K562 (cell line): ENCODE measurements at regions not wholly inside any gene's neighbourhood (a gene's known extent, or its start where the extent isn't known, plus 50 kb on each side); places are given as distances from the start of the nearest gene placed in this dataset.

ENCODE experiments used
- BACH1 ChIP-seq: fragments of 200-800 bp; sonication (Bioruptor generic); IDR thresholded peaks from 2 replicates; pipeline ENCODE4 v1.6.1; 2016; ENCODE audit warnings: missing genetic modification characterization, missing compliant biosample characterization
- CEBPB ChIP-seq: fragments of 450-650 bp; IDR thresholded peaks from 2 replicates; pipeline ENCODE4 v1.6.1; 2016; ENCODE audit warnings: missing genetic modification characterization, missing compliant biosample characterization
- CREB1 ChIP-seq, 2 experiments: sonication (generic) in 1 of 2; formaldehyde crosslinking in 1 of 2; IDR thresholded peaks; 2 replicates each; pipeline versions ENCODE4 v1.6.1 to v1.8.0; 2012 to 2022; ENCODE audit warnings: inconsistent platforms in 1 of 2, mild to moderate bottlenecking in 1 of 2, missing genetic modification reagents in 1 of 2, moderate library complexity in 1 of 2
- CTCF ChIP-seq, 3 experiments: IDR thresholded peaks in 2 of 3; conservative IDR thresholded peaks in 1 of 3; 2 replicates each; pipeline ENCODE4 v1.5.1; 2011 to 2012; ENCODE audit warnings: low read length in 3 of 3, mild to moderate bottlenecking in 3 of 3, control low read depth in 2 of 3, improper control_type of control experiment in 1 of 3, inconsistent platforms in 1 of 3, low read depth in 1 of 3, mixed read lengths in 1 of 3, moderate library complexity in 1 of 3; ENCODE audit not compliant: insufficient read depth in 2 of 3
- DPF2 ChIP-seq: fragments of 450-650 bp; IDR thresholded peaks from 2 replicates; pipeline ENCODE4 v1.6.1; 2016
- EZH2 ChIP-seq: IDR thresholded peaks from 2 replicates; pipeline ENCODE4 v1.6.1; 2012; ENCODE audit warnings: low read depth, mild to moderate bottlenecking, inconsistent platforms, low read length, borderline replicate concordance
- POLR2AphosphoS5 ChIP-seq: IDR thresholded peaks from 2 replicates; pipeline ENCODE4 v1.6.1; 2011; ENCODE audit warnings: mild to moderate bottlenecking, low read depth, low read length, moderate library complexity; ENCODE audit not compliant: control insufficient read depth, insufficient read depth
- TARDBP ChIP-seq: fragments of 450-650 bp; IDR thresholded peaks from 2 replicates; pipeline ENCODE4 v1.6.1; 2016
- ZNF253 ChIP-seq: fragments of 250-450 bp; sonication (Bioruptor Pico); conservative IDR thresholded peaks from 2 replicates; pipeline ENCODE4 v1.6.1; 2021; ENCODE audit warnings: mild to moderate bottlenecking
- ZNF274 ChIP-seq: IDR thresholded peaks from 2 replicates; pipeline ENCODE4 v1.6.1; 2011; ENCODE audit warnings: low read depth, mild to moderate bottlenecking, low read length, moderate library complexity, borderline replicate concordance
- ZNF696 ChIP-seq: fragments of 250-450 bp; sonication (Bioruptor Pico); conservative IDR thresholded peaks from 2 replicates; pipeline ENCODE4 v1.4.0; 2020; ENCODE audit warnings: mild to moderate bottlenecking, moderate library complexity

DNA sequence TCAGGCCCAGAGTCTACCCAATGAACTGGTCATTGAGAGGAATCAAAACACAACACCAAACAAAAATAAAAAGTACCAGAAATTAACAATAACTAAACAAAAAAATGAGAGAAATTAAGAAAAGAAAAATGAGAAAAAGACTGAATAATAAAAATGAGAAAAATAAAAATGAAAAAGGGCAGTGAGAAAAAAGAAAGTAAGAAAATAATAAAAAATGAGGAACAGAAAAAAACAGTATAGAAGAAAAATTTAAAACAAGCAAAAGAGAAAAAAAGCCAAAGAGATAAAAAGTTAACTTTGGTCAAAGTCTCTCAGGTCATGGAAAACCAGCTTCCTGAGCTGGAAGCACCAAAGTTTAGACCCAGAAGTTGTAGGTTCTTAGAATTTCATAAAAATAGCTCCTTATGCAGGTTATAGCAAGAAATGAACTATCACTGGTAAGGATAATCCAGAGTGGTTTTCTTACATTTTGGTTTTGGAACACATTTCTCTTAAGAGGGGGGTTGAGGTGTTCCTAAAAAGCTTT is 51.0 kb upstream of the WDR17 start:
- TF ChIP-seq CTCF (IDR thresholded peaks at IDR 0.05 in 2 of 3, conservative IDR thresholded peaks at IDR 0.05 in 1 of 3; ENCODE audit: insufficient read depth in 2 of 3, low read depth in 1 of 3, low read length in 3 of 3): no peak
- no peak for TF ChIP-seq EZH2
- TF ChIP-seq CREB1 (IDR thresholded peaks at IDR 0.05): no peak
- no peak for TF ChIP-seq CREB1 (CRISPR knock-in tag; IDR thresholded peaks at IDR 0.05)
- TF ChIP-seq ZNF696 (CRISPR knock-in tag): no peak
- TF ChIP-seq ZNF253 (CRISPR knock-in tag): no peak
- TF ChIP-seq TARDBP: no peak
- no peak for TF ChIP-seq ZNF274
- no peak for TF ChIP-seq POLR2AphosphoS5
- no peak for TF ChIP-seq BACH1
- TF ChIP-seq CEBPB (tag): no peak
- TF ChIP-seq DPF2: no peak
